ENCODE measurements at regions not wholly inside any gene's neighbourhood (a gene's known extent, or its start where the extent isn't known, plus 50 kb on each side); places are given as distances from the start of the nearest gene placed in this dataset.

- TF ChIP-seq CTCF (IDR thresholded peaks at IDR 0.05) (no peak), POLR2A (IDR thresholded peaks at IDR 0.05) (no peak)
Observed at GRCh38 chr18:3388980-3389379, 61.0 kb upstream of the TGIF1 start.

Measured in testis (tissue), 2 donors.